Activated CD4-positive, alpha-beta T cell treated with anti-CD3 and anti-CD28 coated beads, Interleukin-2, amount 50 U/mL, for 48 hours (primary cell): ENCODE measurements at regions not wholly inside any gene's neighbourhood (a gene's known extent, or its start where the extent isn't known, plus 50 kb on each side); places are given as distances from the start of the nearest gene placed in this dataset.
"Not testable (repeated sequence)": the region's sequence is repeated elsewhere in the genome, so short reads cannot be mapped to it uniquely, and the experiment has no call there.

Experiments used
- DNase-seq, 2 experiments: peaks; one replicate each; pipeline ENCODE4 v3.0.0-alpha.2; 2020

DNA sequence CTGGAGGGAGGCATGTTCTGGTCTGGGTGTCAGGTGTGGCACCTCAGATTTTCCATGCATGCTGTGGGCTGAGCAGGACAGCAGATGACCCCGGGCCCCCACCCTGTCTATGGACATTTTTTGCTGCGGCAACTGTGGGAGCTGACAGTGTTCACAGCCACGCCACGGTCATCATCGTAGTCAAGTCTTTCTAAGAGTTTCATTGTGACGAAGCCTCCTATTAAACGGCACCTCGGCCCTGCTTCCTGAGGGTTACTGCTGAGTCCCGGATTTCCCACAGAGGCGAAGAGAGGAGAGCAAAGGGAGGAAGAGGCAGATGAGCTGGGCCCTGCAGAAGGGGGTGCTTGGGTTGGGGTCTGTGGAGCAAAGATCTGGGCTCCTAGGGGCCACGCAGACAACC, 152.1 kb upstream of the POTEB2 start:
- DNase-seq = not testable (repeated sequence)

DNA sequence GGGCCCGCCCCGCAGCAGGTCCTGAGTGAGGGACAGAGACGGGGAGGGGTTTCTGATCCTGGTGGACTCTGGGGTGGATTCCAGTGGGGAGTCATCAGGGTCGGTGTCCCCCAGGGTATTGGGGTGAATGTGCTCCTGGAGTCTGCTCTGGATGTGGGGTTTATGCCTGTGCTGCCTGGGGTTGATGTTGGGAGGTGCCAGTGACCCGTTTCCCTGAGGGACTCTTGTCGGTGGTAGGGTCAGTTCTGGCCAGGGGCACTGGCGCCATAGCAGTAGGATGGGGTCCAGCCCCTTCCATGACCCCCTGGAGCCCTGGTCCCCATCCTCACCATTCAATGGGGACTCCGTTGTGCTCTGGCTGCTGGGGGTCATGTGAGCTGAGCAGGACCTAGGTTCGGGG, 151.2 kb upstream of the POTEB2 start:
- DNase-seq = not testable (repeated sequence)

DNA sequence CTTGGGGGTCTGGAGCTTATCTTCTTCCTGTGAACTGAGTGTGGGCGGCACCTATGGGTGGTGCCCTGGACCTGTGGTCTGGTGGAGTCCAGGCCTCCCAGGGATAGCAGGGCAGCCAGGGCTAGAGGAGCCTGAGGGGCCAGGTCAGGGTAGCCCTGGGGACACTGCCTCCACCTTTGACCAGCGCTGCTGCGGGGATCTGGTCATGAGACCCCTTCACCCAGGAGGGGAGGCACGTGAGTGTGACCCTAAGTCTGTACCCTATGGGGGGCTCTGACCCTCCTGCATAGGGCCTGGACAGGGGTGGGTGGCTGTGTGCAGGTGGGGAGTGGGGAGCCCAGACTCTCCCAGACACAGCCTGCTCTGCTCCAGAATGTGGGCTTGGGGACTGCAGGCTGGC, 150.5 kb upstream of the POTEB2 start:
- DNase-seq = not testable (repeated sequence)

DNA sequence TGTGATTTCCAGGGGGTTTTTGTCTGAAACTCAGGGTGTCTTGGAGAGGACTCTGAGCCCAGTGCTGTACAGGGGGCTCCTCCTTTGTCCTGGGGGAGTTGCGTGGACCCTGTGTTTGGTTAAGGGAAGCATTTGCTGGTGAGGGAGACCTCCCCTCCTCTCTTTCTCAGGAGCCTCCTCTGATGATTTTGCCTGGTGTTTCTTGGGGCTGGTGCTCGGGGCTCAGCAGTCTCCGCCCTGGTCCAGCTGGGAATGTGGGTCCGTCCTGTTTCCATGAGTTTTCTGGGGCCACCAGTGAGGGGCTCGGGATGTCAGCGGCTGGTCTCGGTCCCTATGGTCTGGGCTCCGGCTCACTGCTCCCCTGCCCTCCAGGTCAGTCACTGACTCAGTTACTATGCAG, 149.1 kb upstream of the POTEB2 start:
- not testable (repeated sequence) for DNase-seq

DNA sequence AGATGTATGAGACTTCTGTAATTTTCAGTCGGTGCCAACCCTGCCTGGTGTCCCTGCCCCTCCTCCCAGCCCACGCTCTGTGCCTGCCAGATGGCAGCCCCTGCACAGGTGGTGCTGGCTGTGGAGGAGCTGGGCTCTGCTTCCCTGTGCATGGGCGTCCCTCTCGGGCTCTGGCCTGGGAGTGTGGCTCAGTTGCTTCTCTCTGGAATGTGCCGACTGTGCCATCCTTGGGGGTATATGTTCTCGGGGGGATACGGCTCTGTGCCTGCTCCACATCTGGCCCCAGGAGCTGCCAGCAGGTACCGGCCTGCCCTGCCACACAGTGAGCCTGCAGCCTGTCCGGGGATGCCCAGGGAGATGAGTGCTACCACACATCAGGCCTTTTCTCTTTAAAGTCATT, 147.2 kb upstream of the POTEB2 start:
- not testable (repeated sequence) for DNase-seq

DNA sequence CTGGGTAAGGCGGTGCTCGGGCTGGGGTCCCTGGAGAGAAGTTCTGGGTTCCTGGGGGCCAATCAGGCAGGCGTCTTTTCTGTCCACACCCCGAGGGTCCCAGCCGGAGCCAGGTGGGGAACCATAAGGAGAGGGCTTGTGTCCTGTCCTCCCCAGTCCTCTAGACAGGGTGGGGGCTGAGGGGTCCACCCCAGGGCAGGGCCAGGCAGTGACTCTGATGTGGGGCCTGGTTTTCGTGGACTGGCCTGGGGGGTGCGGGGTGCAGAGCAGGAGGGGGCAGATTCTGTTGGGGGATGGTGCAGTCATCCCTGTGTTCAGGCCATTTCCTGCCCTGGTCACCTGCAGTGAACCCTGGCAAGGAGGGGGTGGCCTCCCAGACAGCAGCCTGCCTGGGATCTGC, 143.5 kb upstream of the POTEB2 start:
- DNase-seq = not testable (repeated sequence)

DNA sequence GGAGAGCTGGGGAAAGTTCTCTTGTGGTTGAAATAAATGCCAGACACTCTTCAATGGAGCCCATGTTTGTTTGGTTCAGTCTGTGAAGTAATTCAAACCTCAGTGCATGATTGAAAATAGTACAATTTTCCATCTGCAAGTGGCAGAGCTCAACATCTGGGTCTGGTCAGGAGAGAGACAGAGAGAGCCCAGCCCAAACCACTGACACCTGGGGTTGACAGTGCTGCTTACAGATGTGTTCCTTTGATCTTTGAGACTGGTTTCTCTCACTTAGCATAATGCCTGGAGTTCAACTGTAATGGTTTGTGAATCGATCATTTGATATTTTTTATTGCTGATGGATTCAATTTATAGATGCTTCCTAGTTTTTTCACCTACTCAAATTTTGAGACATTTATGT, 137.3 kb upstream of the POTEB2 start:
- DNase-seq = not testable (repeated sequence)

DNA sequence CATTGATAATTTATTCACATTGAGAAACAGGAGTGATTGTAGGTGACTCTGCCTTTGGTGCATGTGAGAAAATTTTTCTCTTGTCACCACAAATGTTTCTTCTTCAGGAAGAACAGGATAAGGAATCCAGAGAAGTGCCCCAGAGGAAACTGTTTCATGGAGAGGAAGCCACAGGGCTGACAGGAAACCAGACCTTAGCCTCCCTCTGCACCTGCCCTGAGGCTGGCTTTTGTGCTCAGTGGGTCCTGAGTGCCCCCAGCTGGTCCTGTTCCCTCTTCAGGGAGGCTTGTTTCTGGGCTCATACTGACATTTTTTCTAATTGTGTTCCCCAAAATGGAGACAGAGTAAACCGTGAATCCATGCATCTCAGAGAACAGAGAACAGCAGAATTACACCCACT, 135.8 kb upstream of the POTEB2 start:
- not testable (repeated sequence) for DNase-seq

DNA sequence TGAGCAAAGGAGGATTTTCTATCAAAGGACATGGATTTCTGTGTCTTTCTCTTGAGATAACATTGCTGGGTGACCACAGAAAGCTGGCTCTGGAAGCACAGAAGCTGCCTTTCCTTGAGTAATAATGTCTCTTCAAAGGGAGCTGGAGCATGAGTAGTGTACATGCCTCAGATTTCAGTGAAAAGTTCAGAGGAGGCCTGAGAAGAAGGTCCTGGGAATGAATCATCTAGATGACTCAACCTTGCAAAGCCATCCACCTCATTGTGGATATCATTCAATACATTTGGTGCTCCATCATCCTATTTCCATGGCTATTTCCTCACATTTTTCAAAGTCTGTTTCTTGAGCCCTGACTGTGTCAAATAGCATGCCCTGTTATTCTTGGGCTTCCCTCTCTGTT, 125.6 kb upstream of the POTEB2 start:
- not testable (repeated sequence) for DNase-seq

DNA sequence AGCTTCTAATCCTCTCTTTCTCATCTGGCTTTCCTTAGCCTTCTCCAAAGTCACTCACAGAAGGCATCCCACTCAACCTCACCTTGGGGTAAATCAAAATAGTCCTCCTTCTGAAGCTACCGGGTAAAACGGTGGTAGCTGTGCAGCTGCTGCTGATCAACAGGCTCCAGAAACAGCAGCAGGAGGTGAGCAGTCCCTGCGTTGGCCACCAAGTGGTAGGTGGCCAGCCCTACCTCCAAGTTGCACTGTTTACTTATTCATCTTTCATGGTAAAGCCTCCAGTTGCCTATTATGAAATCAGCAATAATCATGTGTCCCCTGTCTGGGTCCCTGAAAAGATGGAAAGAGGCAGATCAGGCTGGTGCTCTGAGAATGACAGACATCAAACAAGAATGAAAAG, 125.1 kb upstream of the POTEB2 start:
- not testable (repeated sequence) for DNase-seq

DNA sequence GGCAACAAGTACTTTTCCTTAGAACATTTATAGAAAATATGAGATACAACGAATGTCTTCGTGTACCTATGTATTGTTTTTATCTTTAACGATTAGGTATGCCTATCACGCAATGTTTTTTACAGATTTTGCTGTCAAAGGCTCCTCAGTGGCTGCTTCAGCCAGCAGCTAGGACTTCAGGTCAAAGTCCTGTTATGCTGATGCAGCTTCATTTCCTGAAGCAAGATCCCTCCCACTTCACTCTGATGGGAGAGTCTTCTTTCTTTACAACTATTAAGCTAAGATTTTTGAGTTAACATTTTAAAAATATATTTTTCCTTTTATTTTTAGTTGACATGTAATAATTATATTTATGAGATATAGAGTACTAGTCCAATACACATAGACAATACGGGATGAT, 120.7 kb upstream of the POTEB2 start:
- DNase-seq = not testable (repeated sequence)

DNA sequence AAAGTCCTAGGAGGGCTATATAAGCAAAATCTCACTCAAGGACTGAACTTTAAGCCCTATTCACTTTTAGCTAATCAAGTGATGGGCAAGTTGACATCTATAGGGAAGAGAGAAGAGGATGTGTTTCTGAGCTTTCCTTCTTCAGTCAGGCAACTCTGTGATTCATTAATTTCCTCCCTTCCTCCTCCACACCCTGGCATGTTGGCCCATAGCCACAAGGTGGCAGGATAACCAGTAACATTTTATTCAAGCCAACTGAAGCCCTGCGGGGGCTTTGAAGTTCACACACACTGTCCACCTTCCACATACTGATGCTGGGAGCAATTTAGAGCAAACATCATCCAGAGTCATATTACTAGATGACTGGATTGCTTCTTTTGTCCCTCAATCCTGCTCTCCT, 111.9 kb upstream of the POTEB2 start:
- not testable (repeated sequence) for DNase-seq

DNA sequence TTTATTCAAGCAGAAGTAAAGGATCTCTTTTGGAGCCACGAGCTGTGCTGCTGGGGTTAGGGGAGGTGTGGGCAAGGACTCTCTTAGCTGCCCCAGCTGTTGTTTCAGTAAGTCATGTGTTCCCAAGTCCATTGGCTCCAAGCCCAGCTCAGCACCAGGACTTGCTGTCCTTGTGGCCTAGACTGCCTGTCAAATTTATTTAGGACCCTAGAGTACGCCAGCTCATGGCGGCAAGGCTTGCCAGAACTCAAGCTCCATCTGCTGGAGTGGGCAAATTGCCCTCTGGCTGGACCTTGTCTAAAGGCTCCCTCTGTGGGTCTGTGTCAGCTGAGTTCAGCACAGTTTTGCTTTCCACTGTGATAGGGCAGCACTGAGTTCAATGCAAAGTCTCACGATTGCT, 106.6 kb upstream of the POTEB2 start:
- not testable (repeated sequence) for DNase-seq

DNA sequence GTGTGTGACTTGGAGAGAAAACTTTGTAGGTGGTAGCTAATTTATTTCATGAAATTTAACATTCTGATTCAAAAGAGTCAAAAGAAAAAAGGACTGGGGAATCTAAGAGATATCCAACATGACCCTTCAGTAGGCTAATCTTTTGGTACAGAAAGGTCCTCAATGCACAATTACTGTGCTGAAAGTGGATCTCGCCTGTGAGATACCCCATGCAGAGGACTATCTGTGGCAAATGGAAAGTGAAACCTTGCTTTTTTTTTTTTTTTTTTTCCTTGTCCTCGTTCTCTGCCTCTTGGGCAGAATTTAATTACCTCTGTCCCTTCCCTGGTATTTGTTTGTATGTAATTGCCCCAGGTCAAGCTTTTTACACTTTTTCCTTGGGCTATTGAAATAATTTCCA, 93.2 kb upstream of the POTEB2 start:
- DNase-seq = not testable (repeated sequence)

DNA sequence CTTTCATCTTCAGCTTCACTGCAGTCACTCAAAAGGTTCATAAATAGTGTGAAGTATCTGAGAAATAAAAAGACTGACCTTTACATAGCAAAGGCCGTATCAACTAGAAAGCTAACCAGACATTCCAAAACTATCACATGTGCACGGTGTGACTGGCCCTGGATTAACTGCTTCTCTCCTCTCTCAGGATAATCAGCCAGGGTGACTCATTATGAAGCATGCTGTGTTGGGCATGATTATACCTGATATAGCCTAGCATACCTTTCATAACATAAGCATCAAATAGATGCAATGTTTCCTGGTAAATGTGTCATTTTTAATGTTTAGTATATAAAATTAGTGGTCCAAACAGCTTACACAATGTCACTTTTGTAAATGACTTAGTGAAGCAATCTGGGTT, 63.2 kb upstream of the POTEB2 start:
- DNase-seq = not testable (repeated sequence)
